ENCODE measurements at regions not wholly inside any gene's neighbourhood (a gene's known extent, or its start where the extent isn't known, plus 50 kb on each side); places are given as distances from the start of the nearest gene placed in this dataset.

DNA sequence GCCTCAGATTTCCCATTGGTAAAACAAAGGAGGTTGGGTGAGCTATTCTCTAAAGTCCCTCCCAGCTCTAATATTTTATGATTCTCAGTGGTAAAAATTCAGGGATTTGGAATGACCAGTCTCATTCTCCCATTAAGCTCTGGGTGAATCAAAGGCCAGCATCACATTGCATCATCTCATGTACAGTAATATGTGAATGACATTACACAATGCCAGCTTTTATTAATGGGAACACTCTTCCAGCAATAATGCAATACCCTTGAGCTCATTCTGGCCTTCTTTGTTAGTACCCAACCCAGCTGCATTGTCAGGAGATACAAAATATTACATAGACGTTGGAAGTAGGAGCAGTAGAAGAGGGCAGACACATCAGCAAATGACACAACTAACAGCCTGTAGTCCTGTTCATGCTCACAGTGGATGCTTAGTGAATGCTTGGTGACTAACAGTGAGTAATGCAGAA lies 100.0 kb upstream of the EGR2 start:
- no peak for TF ChIP-seq EZH2 (IDR thresholded peaks at IDR 0.05; ENCODE audit: insufficient read depth, low read length)
- TF ChIP-seq, protein P1, sequence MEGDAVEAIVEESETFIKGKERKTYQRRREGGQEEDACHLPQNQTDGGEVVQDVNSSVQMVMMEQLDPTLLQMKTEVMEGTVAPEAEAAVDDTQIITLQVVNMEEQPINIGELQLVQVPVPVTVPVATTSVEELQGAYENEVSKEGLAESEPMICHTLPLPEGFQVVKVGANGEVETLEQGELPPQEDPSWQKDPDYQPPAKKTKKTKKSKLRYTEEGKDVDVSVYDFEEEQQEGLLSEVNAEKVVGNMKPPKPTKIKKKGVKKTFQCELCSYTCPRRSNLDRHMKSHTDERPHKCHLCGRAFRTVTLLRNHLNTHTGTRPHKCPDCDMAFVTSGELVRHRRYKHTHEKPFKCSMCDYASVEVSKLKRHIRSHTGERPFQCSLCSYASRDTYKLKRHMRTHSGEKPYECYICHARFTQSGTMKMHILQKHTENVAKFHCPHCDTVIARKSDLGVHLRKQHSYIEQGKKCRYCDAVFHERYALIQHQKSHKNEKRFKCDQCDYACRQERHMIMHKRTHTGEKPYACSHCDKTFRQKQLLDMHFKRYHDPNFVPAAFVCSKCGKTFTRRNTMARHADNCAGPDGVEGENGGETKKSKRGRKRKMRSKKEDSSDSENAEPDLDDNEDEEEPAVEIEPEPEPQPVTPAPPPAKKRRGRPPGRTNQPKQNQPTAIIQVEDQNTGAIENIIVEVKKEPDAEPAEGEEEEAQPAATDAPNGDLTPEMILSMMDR (IDR thresholded peaks at IDR 0.05; ENCODE audit: insufficient read depth, low read depth, low read length): no peak
